Progenitor cell of endocrine pancreas (in vitro differentiated cells): ENCODE measurements at regions not wholly inside any gene's neighbourhood (a gene's known extent, or its start where the extent isn't known, plus 50 kb on each side); places are given as distances from the start of the nearest gene placed in this dataset.
A peak's percentile ranks its signal among the peaks of the same experiment; 100 is the strongest.

Experiments
- DNase-seq: peaks from one replicate; pipeline ENCODE4 v3.0.0; 2021; ENCODE audit warnings: low spot score; ENCODE audit not compliant: unreplicated experiment
- H3K27ac Mint-ChIP-seq: 2 replicates; pipeline ENCODE4 v1.8.0; 2021; ENCODE audit warnings: mild to moderate bottlenecking, moderate library complexity, mixed read lengths
- H3K27me3 Mint-ChIP-seq: 2 replicates; pipeline ENCODE4 v1.8.0; 2021; ENCODE audit warnings: mixed read lengths
- H3K36me3 Mint-ChIP-seq: 2 replicates; pipeline ENCODE4 v1.8.0; 2022; ENCODE audit warnings: mixed read lengths; ENCODE audit not compliant: insufficient read depth
- H3K4me1 Mint-ChIP-seq: 2 replicates; pipeline ENCODE4 v1.8.0; 2021; ENCODE audit warnings: low read depth, mixed read lengths
- H3K4me3 Mint-ChIP-seq: 2 replicates; pipeline ENCODE4 v1.8.0; 2021; ENCODE audit warnings: low read depth, mild to moderate bottlenecking, moderate library complexity, mixed read lengths
- H3K9me3 Mint-ChIP-seq: 2 replicates; pipeline ENCODE4 v1.8.0; 2021; ENCODE audit warnings: low read depth, mixed read lengths
- TF ChIP-seq, protein P1 (sequence below): fragments of 200-600 bp; sonication (generic); IDR thresholded peaks from one replicate; pipeline ENCODE4 v1.5.0; 2021; ENCODE audit warnings: antibody characterized with exemption, mild to moderate bottlenecking; ENCODE audit not compliant: unreplicated experiment

DNA sequence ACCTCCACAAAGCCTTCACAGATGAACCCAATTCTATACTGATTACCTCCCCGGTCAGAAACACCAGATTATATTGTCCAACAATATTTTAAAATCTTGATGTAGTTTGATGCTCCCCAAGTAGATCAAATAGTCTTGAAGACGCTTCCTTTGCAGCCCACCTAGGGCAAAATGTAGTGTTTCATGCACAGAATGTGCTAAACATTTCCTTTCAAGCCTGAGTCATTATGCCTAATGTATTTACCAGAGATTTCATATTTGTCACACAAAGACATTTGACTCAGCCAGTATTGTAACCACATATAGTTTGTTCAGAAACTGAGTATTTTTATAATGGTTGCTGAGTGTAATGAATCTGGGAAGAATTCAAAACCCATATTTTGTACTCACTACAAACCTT lies 1396.8 kb downstream of the LRRC4C start:
- no peak overlapping the region for H3K27ac Mint-ChIP-seq

DNA sequence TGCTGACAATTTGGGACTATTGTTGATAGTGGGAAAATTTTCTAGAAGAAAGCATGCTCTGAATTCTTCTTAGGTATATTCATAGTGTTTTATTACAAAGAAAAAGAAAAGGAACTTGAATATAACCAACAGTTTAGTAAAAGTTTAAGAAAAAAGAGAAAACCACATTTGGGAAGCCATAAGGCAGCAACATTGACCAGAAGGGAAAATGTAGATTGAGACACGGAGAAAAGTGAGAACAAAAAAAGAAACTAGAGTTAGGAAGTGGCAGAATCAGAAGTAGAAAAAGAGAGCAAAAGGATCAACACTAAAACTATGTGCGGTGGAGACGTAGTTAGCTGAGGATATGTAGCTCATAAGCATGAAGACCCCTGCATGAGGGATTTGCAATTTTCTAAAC lies 1398.2 kb downstream of the LRRC4C start:
- TF ChIP-seq, protein P1, sequence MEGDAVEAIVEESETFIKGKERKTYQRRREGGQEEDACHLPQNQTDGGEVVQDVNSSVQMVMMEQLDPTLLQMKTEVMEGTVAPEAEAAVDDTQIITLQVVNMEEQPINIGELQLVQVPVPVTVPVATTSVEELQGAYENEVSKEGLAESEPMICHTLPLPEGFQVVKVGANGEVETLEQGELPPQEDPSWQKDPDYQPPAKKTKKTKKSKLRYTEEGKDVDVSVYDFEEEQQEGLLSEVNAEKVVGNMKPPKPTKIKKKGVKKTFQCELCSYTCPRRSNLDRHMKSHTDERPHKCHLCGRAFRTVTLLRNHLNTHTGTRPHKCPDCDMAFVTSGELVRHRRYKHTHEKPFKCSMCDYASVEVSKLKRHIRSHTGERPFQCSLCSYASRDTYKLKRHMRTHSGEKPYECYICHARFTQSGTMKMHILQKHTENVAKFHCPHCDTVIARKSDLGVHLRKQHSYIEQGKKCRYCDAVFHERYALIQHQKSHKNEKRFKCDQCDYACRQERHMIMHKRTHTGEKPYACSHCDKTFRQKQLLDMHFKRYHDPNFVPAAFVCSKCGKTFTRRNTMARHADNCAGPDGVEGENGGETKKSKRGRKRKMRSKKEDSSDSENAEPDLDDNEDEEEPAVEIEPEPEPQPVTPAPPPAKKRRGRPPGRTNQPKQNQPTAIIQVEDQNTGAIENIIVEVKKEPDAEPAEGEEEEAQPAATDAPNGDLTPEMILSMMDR, result no peak

More for the DNA sequence above, 1396.8 kb downstream of the LRRC4C start:
- no peaks in the 10 kb centered on the region for H3K4me1 Mint-ChIP-seq
- no peak for DNase-seq
- no peak overlapping the region for H3K4me3 Mint-ChIP-seq
- H3K36me3 Mint-ChIP-seq, result no peaks in the 10 kb centered on the region
- TF ChIP-seq, protein P1, result no peak
- H3K9me3 Mint-ChIP-seq, result no peaks in the 10 kb centered on the region
- H3K27me3 Mint-ChIP-seq, result no peaks in the 10 kb centered on the region

DNA sequence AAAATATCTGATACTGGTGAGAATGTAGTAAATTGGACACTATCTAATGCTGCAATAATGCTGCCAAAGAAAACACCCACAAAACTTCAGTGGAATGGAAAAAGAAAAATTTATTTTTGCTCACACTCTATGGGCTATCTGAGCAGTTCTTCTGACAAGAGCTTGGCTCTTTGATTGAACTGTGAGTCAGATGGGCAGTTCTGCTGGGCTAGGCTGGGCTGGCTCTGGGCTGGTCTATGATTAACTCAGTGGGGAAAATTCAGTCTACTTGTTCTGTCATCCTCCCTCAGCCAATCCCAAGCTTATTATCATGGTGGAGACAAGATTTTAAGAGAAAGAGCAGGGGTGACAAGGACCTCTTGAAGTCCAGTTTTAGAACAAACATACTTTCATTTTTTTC lies 1404.8 kb downstream of the LRRC4C start:
- no peak overlapping the region for H3K4me3 Mint-ChIP-seq
- no peaks in the 10 kb centered on the region for H3K9me3 Mint-ChIP-seq
- DNase-seq, result no peak
- H3K27me3 Mint-ChIP-seq, result no peaks in the 10 kb centered on the region
- no peak overlapping the region for H3K27ac Mint-ChIP-seq
- H3K36me3 Mint-ChIP-seq, result no peaks in the 10 kb centered on the region
- peaks cover 1% of the 10 kb centered on the region for H3K4me1 Mint-ChIP-seq
- TF ChIP-seq, protein P1, result no peak

More for the DNA sequence above, 1398.2 kb downstream of the LRRC4C start:
- no peaks in the 10 kb centered on the region for H3K27me3 Mint-ChIP-seq
- DNase-seq, result no peak
- no peak overlapping the region for H3K27ac Mint-ChIP-seq
- no peaks in the 10 kb centered on the region for H3K36me3 Mint-ChIP-seq
- no peaks in the 10 kb centered on the region for H3K4me1 Mint-ChIP-seq
- no peaks in the 10 kb centered on the region for H3K9me3 Mint-ChIP-seq
- H3K4me3 Mint-ChIP-seq, result no peak overlapping the region

DNA sequence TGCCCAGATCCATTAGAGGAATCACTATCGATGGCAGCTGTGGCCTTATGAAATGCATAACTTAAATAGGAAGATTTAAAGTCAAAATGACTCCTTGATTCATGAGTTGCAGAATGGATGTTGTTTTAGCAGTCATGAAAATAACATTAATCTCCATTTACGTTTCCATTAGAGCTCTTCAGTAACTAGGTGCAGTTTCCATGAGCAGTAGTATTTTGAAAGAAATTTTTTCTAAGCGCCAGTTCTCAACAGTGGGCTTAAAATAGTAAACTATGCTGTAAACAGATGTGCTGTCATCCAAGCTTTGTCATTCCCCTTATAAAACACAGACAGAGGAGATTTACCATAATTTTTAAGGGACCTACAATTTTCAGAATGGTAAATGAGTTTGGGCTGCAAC lies 1414.1 kb downstream of the LRRC4C start:
- Mint-ChIP-seq H3K27me3 (no peaks in the 10 kb centered on the region), H3K4me1 (peaks cover 6% of the 10 kb centered on the region), H3K36me3 (peaks cover 1% of the 10 kb centered on the region), H3K27ac (no peak overlapping the region), H3K4me3 (no peak overlapping the region), H3K9me3 (peaks cover 15% of the 10 kb centered on the region)
- DNase-seq, result no peak
- TF ChIP-seq, protein P1, result no peak

DNA sequence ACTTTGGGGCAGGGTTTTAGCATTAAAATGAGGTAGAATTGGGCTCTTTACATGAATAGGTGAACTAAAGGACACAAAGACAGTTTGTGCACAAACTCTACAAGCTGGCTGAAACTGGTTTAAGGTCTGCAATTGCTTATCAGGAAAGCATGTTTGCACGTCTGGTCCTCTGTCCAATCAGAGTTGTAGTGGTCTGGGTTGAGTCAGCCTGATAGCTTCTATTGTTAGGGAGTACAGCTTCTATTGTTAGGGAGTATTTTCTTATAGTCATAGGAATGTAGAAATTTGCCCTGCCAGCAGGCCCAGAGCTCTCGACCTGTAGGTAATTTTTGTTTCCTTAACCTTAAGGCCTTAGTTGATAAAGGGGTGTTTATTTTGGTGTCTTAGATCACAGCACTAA lies 1422.4 kb downstream of the LRRC4C start:
- Mint-ChIP-seq H3K4me1 (peaks cover 7% of the 10 kb centered on the region), H3K9me3 (peaks cover 27% of the 10 kb centered on the region), H3K4me3 (no peak overlapping the region), H3K27me3 (no peaks in the 10 kb centered on the region), H3K36me3 (peaks cover 1% of the 10 kb centered on the region), H3K27ac (peak overlapping the region; percentile 82)
- no peak for DNase-seq
- TF ChIP-seq, protein P1, result no peak
